ENCODE measurements at regions not wholly inside any gene's neighbourhood (a gene's known extent, or its start where the extent isn't known, plus 50 kb on each side); places are given as distances from the start of the nearest gene placed in this dataset.

DNA sequence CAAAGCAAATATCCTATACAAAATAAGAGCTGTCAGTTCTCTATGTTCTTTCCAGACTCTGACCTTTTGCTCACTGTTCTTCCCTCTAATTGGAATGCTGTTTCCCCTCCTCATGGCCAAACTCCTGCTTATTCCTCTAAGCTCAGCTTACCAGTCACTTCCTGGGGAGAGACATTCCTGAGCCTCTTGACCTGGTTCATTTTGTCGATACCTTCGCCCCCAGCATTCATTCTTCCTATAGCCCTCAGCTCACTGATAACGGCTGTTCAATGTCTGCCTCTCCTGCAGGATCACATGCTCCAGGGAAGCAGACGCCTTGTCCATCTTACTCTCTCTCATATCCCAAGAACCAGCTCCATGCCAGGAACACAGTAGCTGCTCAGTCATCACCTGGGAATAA lies 431.0 kb downstream of the MED13L start:
- TF ChIP-seq, protein P1, sequence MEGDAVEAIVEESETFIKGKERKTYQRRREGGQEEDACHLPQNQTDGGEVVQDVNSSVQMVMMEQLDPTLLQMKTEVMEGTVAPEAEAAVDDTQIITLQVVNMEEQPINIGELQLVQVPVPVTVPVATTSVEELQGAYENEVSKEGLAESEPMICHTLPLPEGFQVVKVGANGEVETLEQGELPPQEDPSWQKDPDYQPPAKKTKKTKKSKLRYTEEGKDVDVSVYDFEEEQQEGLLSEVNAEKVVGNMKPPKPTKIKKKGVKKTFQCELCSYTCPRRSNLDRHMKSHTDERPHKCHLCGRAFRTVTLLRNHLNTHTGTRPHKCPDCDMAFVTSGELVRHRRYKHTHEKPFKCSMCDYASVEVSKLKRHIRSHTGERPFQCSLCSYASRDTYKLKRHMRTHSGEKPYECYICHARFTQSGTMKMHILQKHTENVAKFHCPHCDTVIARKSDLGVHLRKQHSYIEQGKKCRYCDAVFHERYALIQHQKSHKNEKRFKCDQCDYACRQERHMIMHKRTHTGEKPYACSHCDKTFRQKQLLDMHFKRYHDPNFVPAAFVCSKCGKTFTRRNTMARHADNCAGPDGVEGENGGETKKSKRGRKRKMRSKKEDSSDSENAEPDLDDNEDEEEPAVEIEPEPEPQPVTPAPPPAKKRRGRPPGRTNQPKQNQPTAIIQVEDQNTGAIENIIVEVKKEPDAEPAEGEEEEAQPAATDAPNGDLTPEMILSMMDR (IDR thresholded peaks at IDR 0.05; ENCODE audit: extremely low read depth, missing control alignments) = no peak
- no peak for DNase-seq (ENCODE audit: low spot score)

DNA sequence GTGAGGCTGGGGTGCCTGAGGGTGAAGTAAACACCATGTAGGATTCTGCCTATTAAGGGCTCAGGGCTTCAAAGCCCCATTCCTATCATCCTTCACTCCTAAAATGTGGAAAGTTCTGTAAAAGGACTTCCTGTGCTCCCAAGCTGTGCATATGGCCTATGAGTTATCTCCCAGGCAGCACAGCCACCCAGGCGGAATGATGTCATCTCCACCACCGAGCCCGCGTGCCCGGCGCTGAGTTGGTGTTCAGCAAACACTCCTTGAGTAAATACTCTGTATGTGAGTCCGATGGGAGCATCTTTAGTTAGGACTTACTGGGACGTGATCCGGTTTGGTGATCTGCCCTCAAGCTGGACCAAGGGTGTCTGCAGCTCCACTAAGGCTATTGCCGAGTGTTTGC lies 437.3 kb downstream of the MED13L start:
- TF ChIP-seq, protein P1 (IDR thresholded peaks at IDR 0.05; ENCODE audit: extremely low read depth, missing control alignments) = no peak
- no peak for DNase-seq (ENCODE audit: low spot score)

DNA sequence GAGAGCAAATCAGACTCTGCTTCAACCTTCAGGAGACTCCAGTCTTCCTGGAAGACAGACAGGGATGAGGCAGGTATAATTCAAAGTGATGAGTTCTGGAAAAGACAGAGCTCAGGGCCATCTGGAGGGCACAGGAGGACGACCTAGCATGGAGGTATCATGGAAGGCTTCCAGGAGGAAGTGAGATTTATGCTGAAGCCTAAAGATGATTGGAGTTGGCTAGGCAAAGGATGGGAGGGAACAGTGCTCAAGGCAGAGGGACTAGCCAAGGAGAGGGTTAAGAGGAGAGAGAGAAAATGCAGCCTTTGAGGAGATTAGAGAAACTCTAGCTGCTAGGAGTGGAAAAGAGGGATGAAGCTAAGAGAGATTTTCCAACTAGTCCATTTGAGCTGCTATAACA lies 438.5 kb downstream of the MED13L start:
- TF ChIP-seq, protein P1 (IDR thresholded peaks at IDR 0.05; ENCODE audit: extremely low read depth, missing control alignments) = no peak

DNA sequence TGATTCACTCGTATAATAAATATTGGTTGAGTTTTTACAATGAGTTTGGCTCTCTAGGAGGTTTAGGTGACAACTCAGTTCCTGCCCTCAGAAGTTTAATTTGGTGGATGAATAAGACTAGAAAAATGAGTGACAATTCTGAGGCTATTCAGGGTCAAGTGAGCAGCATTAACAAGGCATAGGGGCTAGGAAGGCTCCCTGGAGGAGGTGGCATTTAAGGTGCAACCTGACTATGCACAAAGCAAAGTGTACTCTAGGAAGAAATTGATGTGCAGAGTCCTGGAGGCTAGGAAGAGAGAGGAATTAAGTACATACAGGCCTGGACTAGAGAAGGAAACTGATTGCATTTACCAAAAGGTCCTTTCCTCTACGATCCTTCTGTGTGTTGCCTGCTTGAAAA lies 440.3 kb downstream of the MED13L start:
- no peak for DNase-seq (ENCODE audit: low spot score)
- TF ChIP-seq, protein P1 (IDR thresholded peaks at IDR 0.05; ENCODE audit: extremely low read depth, missing control alignments) = no peak

More for the DNA sequence above, 438.5 kb downstream of the MED13L start:
- DNase-seq (ENCODE audit: low spot score) = no peak

DNA sequence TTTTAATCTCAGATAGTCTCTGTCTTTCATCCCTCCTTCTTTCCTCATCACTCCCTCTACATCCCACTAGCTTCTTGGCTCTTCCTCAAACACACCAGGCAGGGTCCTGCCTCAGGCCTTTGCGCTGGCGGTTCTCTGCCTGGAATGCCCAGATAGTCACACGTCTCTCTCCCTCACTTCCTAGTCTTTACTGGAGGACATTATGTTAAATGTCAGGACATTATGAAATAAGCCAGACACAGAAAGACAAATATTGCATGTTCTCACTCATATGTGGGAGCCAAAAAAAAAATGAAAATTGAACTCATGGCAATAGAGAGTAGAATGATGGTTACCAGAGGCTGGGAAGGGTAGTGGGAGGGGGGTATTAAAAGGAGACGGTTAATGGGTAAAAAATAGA lies 442.0 kb downstream of the MED13L start:
- TF ChIP-seq, protein P1 (IDR thresholded peaks at IDR 0.05; ENCODE audit: extremely low read depth, missing control alignments) = no peak
- DNase-seq (ENCODE audit: low spot score) = no peak

DNA sequence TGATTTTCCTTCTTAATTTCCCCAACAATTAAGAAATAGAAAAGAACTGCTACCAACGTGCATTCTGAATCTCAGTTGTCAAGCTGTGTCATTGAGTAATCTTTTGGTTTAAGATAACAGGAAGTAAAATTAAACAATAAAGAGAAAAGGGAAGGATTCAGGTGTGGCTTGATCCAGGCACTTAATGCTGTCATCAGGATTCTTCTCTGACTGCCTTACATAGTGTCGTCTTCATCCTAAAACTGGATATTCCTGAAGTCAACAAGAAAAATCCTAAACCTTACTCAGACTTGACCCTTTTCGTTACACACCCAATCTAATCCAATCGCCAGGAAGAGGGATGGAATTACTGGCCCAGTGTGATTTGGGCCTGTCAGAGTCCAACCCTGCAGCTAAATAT lies 443.8 kb downstream of the MED13L start:
- DNase-seq (ENCODE audit: low spot score) = no peak
- TF ChIP-seq, protein P1 (IDR thresholded peaks at IDR 0.05; ENCODE audit: extremely low read depth, missing control alignments) = no peak

DNA sequence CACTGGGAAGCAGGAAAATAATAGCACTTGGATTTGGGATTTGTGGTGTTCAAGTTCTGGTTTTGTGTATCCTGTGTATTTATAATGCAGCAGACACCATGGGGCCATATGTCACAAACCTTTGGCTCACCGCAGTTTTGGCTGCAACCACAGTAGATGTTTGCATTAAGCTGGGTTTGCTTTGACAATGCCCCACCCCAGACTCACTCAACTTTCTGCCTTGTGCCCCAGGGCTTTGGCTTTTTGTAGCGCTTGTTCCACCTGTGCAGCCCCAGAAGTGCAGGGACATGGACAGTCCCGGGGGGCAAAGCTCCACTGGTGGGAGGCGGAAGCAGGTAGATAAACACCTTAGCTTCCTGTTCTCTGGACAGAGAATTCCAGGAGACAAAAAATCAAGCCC lies 446.9 kb downstream of the MED13L start:
- TF ChIP-seq, protein P1 (IDR thresholded peaks at IDR 0.05; ENCODE audit: extremely low read depth, missing control alignments) = no peak
- DNase-seq (ENCODE audit: low spot score) = no peak

Measured in GM20000 (cell line).